HL-60 (cell line): ENCODE measurements at regions not wholly inside any gene's neighbourhood (a gene's known extent, or its start where the extent isn't known, plus 50 kb on each side); places are given as distances from the start of the nearest gene placed in this dataset.
"Not testable (repeated sequence)": the region's sequence is repeated elsewhere in the genome, so short reads cannot be mapped to it uniquely, and the experiment has no call there.

Experiments used
- DNase-seq, 2 experiments: peaks; one replicate each; pipeline ENCODE4 v3.0.0-alpha.2; 2010 to 2020; ENCODE audit warnings: low read depth in 1 of 2, low spot score in 1 of 2
- H3K27ac ChIP-seq: fragments of 250-450 bp; sonication (Bioruptor Pico); replicated peaks from 2 replicates; pipeline ENCODE4 v1.5.1; 2020; ENCODE audit warnings: mild to moderate bottlenecking, moderate library complexity
- H3K27me3 ChIP-seq: fragments of 250-450 bp; sonication (Bioruptor Pico); 2 replicates; pipeline ENCODE4 v1.5.1; 2021; ENCODE audit warnings: mild to moderate bottlenecking, moderate library complexity; ENCODE audit not compliant: insufficient read depth, poor library complexity, severe bottlenecking
- H3K4me3 ChIP-seq: replicated peaks from 2 replicates; pipeline ENCODE4 v1.5.1; 2011; ENCODE audit warnings: mild to moderate bottlenecking, control low read depth, low read length; ENCODE audit not compliant: insufficient read depth
- CTCF ChIP-seq: IDR thresholded peaks from one replicate; pipeline ENCODE4 v1.5.1; 2011; ENCODE audit warnings: low read length, control low read depth, inconsistent platforms; ENCODE audit not compliant: insufficient read depth
- GABPA ChIP-seq: IDR thresholded peaks from 2 replicates; pipeline ENCODE4 v1.6.1; 2012; ENCODE audit warnings: low read depth
- POLR2AphosphoS5 ChIP-seq: IDR thresholded peaks from 2 replicates; pipeline ENCODE4 v1.6.1; 2012; ENCODE audit warnings: low read depth
- REST ChIP-seq: IDR thresholded peaks from 2 replicates; pipeline ENCODE4 v1.6.1; 2012; ENCODE audit warnings: low read depth; ENCODE audit not compliant: insufficient replicate concordance
- SPI1 ChIP-seq: IDR thresholded peaks from 2 replicates; pipeline ENCODE4 v1.6.1; 2012; ENCODE audit warnings: low read depth, mild to moderate bottlenecking, borderline replicate concordance

DNA sequence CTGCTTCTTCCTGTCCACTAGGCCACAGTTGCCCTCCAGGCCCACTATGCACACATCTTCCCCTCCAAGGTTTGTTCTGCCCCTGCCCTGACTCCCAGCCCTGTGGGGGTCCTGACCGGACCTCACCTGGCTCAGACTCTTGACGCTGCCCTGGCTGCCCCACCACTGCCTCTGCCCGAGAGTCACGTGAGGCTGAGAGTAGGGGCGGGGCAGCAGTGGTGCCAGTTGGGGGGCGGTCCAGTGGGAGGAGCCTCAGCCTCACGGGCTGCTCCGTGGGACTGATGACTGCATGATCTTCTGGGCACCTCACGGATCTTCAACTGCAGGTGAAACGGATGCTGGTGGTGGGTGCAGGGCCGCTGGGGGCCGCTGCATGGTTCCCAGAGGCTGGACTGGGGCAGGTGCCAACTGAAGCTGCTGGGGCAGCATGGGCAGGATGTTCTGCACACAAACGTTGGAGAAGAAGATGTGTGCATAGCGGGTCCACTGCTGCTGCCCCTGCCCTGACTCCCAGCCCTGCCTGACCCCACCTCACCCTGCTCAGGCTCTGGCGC, 77.6 kb downstream of the HHIPL2 start:
- DNase-seq, H3K4me3 ChIP-seq, H3K27ac ChIP-seq, H3K27me3 ChIP-seq: not testable (repeated sequence)

DNA sequence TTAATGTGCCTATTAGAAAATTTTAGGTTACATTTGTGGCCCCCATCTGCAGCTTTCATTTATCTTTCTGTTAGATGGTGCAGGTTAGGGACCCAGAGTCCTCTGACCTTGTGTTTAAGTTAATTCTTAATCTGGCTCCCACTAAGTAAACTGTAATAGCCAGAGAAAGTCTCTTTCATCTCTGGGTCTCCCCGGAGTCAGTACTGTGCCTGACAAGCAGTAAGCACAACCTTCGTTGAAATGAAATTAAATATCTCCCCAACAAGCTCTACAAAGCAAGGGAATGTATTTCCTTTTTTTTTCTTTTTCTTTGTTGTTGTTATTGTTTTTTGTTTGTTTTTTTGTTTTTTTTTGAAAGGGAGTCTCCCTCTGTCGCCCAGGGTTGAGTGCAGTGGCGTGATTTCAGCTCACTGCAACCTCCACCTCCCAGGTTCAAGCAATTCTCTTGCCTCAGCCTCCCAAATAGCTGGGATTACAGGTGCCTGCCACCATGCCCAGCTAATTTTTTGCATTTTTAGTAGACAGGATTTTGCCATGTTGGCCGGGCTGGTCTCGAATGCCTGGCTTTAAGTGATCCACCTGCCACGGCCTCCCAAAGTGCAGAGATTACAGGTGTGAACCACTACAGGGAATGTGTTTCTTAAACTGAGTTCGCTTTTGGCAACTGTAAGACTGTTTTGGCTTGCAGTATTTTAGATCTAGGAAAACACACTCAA, 81.6 kb downstream of the HHIPL2 start:
- Histone ChIP-seq H3K27me3 (no peaks in the 10 kb centered on the region), H3K4me3 (no peak overlapping the region), H3K27ac (no peak overlapping the region)
- no peak for DNase-seq
- TF ChIP-seq GABPA (no peak), POLR2AphosphoS5 (no peak), REST (no peak), SPI1 (no peak), CTCF (no peak)

GRCh38 chr1:222465211-222466041, 82.5 kb downstream of the HHIPL2 start:
- peak; percentile 76 to 83 for DNase-seq
- Histone ChIP-seq H3K27me3 (no peaks in the 10 kb centered on the region), H3K4me3 (peak overlapping the region; percentile 53), H3K27ac (peak overlapping the region; percentile 76)
- TF ChIP-seq POLR2AphosphoS5 (peak; percentile 67; the same call in 1 of the 2 replicates), CTCF (peak; percentile 99), SPI1 (no peak), GABPA (no peak), REST (no peak)

- H3K27ac ChIP-seq, result peak overlapping the region; percentile 76
- TF ChIP-seq REST (no peak), SPI1 (no peak), GABPA (no peak), CTCF (no peak), POLR2AphosphoS5 (no peak)
- no peaks in the 10 kb centered on the region for H3K27me3 ChIP-seq
- peak; percentile 42 to 67 for DNase-seq
- H3K4me3 ChIP-seq, result peak overlapping the region; percentile 53
Measured at GRCh38 chr1:222464841-222465210, 83.1 kb downstream of the HHIPL2 start.
